ENCODE measurements at regions not wholly inside any gene's neighbourhood (a gene's known extent, or its start where the extent isn't known, plus 50 kb on each side); places are given as distances from the start of the nearest gene placed in this dataset.
A peak's percentile ranks its signal among the peaks of the same experiment; 100 is the strongest.

DNA sequence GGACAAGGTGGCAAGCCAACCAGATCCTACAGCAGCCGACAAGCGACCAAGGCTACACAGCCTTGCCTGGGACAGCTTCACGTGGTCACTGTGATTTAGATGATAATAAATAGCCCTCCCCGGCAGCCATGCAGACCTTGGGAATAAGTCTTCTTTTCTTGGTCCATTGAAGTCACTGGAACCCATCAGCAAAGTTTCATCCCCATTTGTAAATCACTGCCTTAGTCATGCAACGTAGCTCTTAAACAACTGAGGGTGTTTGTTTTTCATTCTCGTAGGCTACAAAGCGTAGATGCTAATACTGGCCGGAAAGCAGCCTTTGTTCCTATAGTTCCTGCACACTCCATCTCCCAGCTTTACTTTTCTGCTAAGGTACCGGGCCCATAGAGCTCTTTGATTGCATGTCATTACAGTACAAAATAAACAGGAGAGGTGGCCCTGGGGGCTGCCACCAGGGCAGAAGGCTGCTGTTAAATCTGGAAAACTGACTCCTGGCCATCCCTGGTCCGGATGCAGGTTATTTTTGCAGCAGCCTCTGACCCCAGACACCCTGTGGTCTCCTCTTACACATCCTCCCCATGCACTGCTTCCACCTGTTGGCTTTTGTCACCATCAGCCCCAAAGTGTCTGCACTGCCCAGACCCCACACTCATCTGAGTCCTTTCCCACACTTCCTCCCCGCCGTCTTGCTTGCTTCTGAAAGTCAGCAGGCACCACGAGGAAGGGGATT lies 105.5 kb downstream of the TOMM20 start:
- H3K36me3 ChIP-seq = no peaks in the 10 kb centered on the region
- no peak for TF ChIP-seq CTCF (IDR thresholded peaks at IDR 0.05)
- H3K4me1 ChIP-seq = peaks cover 0 to 19% (median 5%) of the 10 kb centered on the region in 9 donors
- intact Hi-C loops (cut with DNase I) = no loop called here
- peak overlapping the region in 6 of 10 donors; percentile 41 to 80 (median 62) for H3K27ac ChIP-seq
- H3K4me3 ChIP-seq = no peak overlapping the region
- H3K9me3 ChIP-seq = peaks cover 0 to 5% (median 0%) of the 10 kb centered on the region in 11 donors
- no peaks in the 10 kb centered on the region for H3K27me3 ChIP-seq
- no peak for DNase-seq
- no peak for ATAC-seq
- WGBS, 2 donors = 78 to 83% methylated on average over 13 of the region's 13 CpGs

- ATAC-seq (peak in 7 of 8 donors; percentile 27 to 62 (median 43)), DNase-seq (no peak)
- intact Hi-C loops (cut with DNase I) = no loop called here
- H3K27me3 ChIP-seq = no peaks in the 10 kb centered on the region
- no peak overlapping the region for H3K4me3 ChIP-seq
- H3K4me1 ChIP-seq = peaks cover 0 to 23% (median 5%) of the 10 kb centered on the region in 9 donors
- peak overlapping the region in 8 of 10 donors; percentile 41 to 80 (median 62) for H3K27ac ChIP-seq
- H3K9me3 ChIP-seq = peaks cover 0 to 8% (median 0%) of the 10 kb centered on the region in 11 donors
- no peak for TF ChIP-seq CTCF (IDR thresholded peaks at IDR 0.05)
- WGBS, 2 donors = 64% methylated on average over 12 of the region's 12 CpGs
- H3K36me3 ChIP-seq = no peaks in the 10 kb centered on the region
Measured at GRCh38 chr1:235022341-235022980, 106.2 kb downstream of the TOMM20 start.

GRCh38 chr1:235021815-235022214 lies 106.8 kb downstream of the TOMM20 start:
- H3K27ac ChIP-seq = peak overlapping the region in 7 of 10 donors; percentile 41 to 80 (median 62)
- peaks cover 0 to 8% (median 0%) of the 10 kb centered on the region in 11 donors for H3K9me3 ChIP-seq
- no peak for TF ChIP-seq CTCF (IDR thresholded peaks at IDR 0.05)
- H3K36me3 ChIP-seq = no peaks in the 10 kb centered on the region
- WGBS, 2 donors = 86 to 94% methylated on average over 7 of the region's 7 CpGs
- peaks cover 0 to 23% (median 5%) of the 10 kb centered on the region in 9 donors for H3K4me1 ChIP-seq
- no peaks in the 10 kb centered on the region for H3K27me3 ChIP-seq
- no peak overlapping the region for H3K4me3 ChIP-seq
- intact Hi-C loops (cut with DNase I) = no loop called here
- no peak for ATAC-seq
- no peak for DNase-seq

GRCh38 chr1:235021321-235021720 lies 107.3 kb downstream of the TOMM20 start:
- intact Hi-C loops (cut with DNase I) = no loop called here
- no peak for ATAC-seq
- no peak for TF ChIP-seq CTCF (IDR thresholded peaks at IDR 0.05)
- Histone ChIP-seq H3K4me1 (peaks cover 0 to 23% (median 5%) of the 10 kb centered on the region in 9 donors), H3K27me3 (no peaks in the 10 kb centered on the region), H3K36me3 (no peaks in the 10 kb centered on the region), H3K4me3 (no peak overlapping the region), H3K9me3 (peaks cover 0 to 8% (median 0%) of the 10 kb centered on the region in 11 donors), H3K27ac (peak overlapping the region in 1 of 10 donors; percentile 63)
- no peak for DNase-seq
- WGBS, 2 donors = 96 to 97% methylated on average over 7 of the region's 7 CpGs

Measured in heart right ventricle (tissue), 16 donors.